K562 (cell line): ENCODE measurements at regions not wholly inside any gene's neighbourhood (a gene's known extent, or its start where the extent isn't known, plus 50 kb on each side); places are given as distances from the start of the nearest gene placed in this dataset.

ENCODE experiments used
- ATAC-seq: fragments of 200-7000 bp; cut with Tn5 transposase; 3 replicates; pipeline ENCODE4 v1.9.1; 2020; ENCODE audit warnings: moderate library complexity
- BruUV-seq: library from RNA; stranded (reverse); fragments of 400-500 nt; replicated peaks from 2 replicates; lab custom pipeline; 2021; lab: Mats Ljungman, UMichigan
- CTCF ChIA-PET: fragments of 300-600 bp; formaldehyde crosslinking; extraction: SDS; loops from one replicate; lab custom pipeline; 2021; ENCODE audit warnings: low intra/inter-chr PET ratio; lab: Yijun Ruan, JAX
- POLR2A ChIA-PET: fragments of 300-600, 350-650 bp; sonication (Branson Sonifier 250); formaldehyde crosslinking; extraction: SDS; loops from one replicate; lab custom pipeline; 2021; ENCODE audit warnings: antibody characterized with exemption, inconsistent platforms; lab: Yijun Ruan, JAX
- DNase-seq, 4 experiments: peaks; one replicate each; pipeline versions ENCODE4 v3.0.0 to v3.0.0-alpha.2; 2011 to 2018; ENCODE audit warnings: low spot score in 3 of 4, mixed read lengths in 3 of 4; ENCODE audit errors: extremely low read depth in 1 of 4
- FAIRE-seq: peaks from 2 replicates; lab custom pipeline; 2011; peaks lifted over from hg19 to GRCh38; lab: Jason Lieb, UNC
- H2AFZ ChIP-seq: 2 replicates; pipeline ENCODE4 v1.6.0; 2011; ENCODE audit warnings: low read depth, low read length, control low read depth, inconsistent platforms
- H3K27ac ChIP-seq: fragments of 200-600 bp; 3 replicates; pipeline ENCODE4 v1.8.0; 2011; ENCODE audit warnings: low read depth, mild to moderate bottlenecking, control low read depth, inconsistent platforms, low read length, moderate library complexity, mixed read lengths; ENCODE audit errors: extremely low read depth
- H3K27me3 ChIP-seq, 2 experiments: fragments of 300-600 bp in 1 of 2; 2 replicates in 1 of 2; 3 replicates in 1 of 2; pipeline versions ENCODE4 v1.6.0 to v1.8.0; 2011; ENCODE audit warnings: inconsistent platforms in 2 of 2, low read length in 2 of 2, mild to moderate bottlenecking in 1 of 2, mixed read lengths in 1 of 2, moderate library complexity in 1 of 2; ENCODE audit not compliant: control insufficient read depth in 2 of 2, insufficient read depth in 2 of 2
- H3K36me3 ChIP-seq: fragments of 300-600 bp; 3 replicates; pipeline ENCODE4 v1.8.0; 2011; ENCODE audit warnings: mild to moderate bottlenecking, low read length, inconsistent platforms; ENCODE audit not compliant: control insufficient read depth, insufficient read depth
- H3K4me1 ChIP-seq, 2 experiments: fragments of 200-600 bp in 1 of 2; replicated peaks in 1 of 2; 2 replicates in 1 of 2; 3 replicates in 1 of 2; pipeline versions ENCODE4 v1.5.1 to v1.8.0; 2011; ENCODE audit warnings: inconsistent platforms in 2 of 2, low read length in 2 of 2, mild to moderate bottlenecking in 1 of 2, mixed read lengths in 1 of 2, moderate library complexity in 1 of 2; ENCODE audit not compliant: control insufficient read depth in 2 of 2, insufficient read depth in 2 of 2
- H3K4me2 ChIP-seq: 2 replicates; pipeline ENCODE4 v1.6.1; 2011; ENCODE audit warnings: low read length, control low read depth, inconsistent platforms, mixed read lengths; ENCODE audit not compliant: insufficient read depth
- H3K4me3 ChIP-seq: fragments of 200-600 bp; sonication (generic), shearing (Covaris generic); 2 replicates; pipeline ENCODE4 v1.5.1; 2016; ENCODE audit warnings: control low read depth, inconsistent platforms
- H3K79me2 ChIP-seq: fragments of 200-600 bp; 3 replicates; pipeline ENCODE4 v1.8.0; 2011; ENCODE audit warnings: low read length, inconsistent platforms; ENCODE audit not compliant: control insufficient read depth, insufficient read depth
- H3K9ac ChIP-seq, 2 experiments: 2 replicates each; pipeline versions ENCODE4 v1.6.0 to v1.6.1; 2011; ENCODE audit warnings: low read depth in 2 of 2, low read length in 2 of 2, control low read depth in 1 of 2, inconsistent platforms in 1 of 2, mild to moderate bottlenecking in 1 of 2, mixed read lengths in 1 of 2; ENCODE audit not compliant: insufficient read depth in 1 of 2
- H3K9me1 ChIP-seq: one replicate; pipeline ENCODE4 v1.6.0; 2011; ENCODE audit warnings: inconsistent platforms, mild to moderate bottlenecking, low read length, moderate library complexity; ENCODE audit not compliant: control insufficient read depth, insufficient read depth
- H3K9me3 ChIP-seq: replicated peaks from 2 replicates; pipeline ENCODE4 v1.5.1; 2011; ENCODE audit warnings: low read depth, low read length, inconsistent platforms; ENCODE audit not compliant: control insufficient read depth, insufficient read depth
- H4K20me1 ChIP-seq: replicated peaks from 2 replicates; pipeline ENCODE4 v1.6.1; 2011; ENCODE audit warnings: low read length, inconsistent platforms, mixed read lengths; ENCODE audit not compliant: control insufficient read depth, insufficient read depth
- MYBL2 ChIP-seq, 2 experiments: fragments of 450-650 bp in 1 of 2; sonication (generic) in 1 of 2; formaldehyde crosslinking in 1 of 2; IDR thresholded peaks; 2 replicates each; pipeline versions ENCODE4 v1.6.1 to v1.8.1; 2017 to 2022; ENCODE audit warnings: borderline replicate concordance in 1 of 2, inconsistent platforms in 1 of 2, low read depth in 1 of 2, mild to moderate bottlenecking in 1 of 2, missing genetic modification reagents in 1 of 2, moderate library complexity in 1 of 2
- NFATC3 ChIP-seq: fragments of 450-650 bp; IDR thresholded peaks from 2 replicates; pipeline ENCODE4 v1.6.1; 2017; ENCODE audit warnings: mild to moderate bottlenecking
- SMAD1 ChIP-seq: fragments of 150-350 bp; IDR thresholded peaks from 2 replicates; pipeline ENCODE4 v1.6.1; 2014; ENCODE audit warnings: low read length, low read depth; ENCODE audit not compliant: partially characterized antibody
- ZBTB11 ChIP-seq, 3 experiments: fragments of 200-800 bp in 1 of 3; fragments of 250-450 bp in 1 of 3; fragments of 450-650 bp in 1 of 3; sonication (Bioruptor Pico) in 1 of 3; sonication (Bioruptor generic) in 1 of 3; formaldehyde crosslinking in 1 of 3; IDR thresholded peaks; 2 replicates each; pipeline versions ENCODE4 v1.6.1 to v1.8.0; 2016 to 2022; ENCODE audit warnings: mild to moderate bottlenecking in 2 of 3, missing genetic modification characterization in 2 of 3, missing compliant biosample characterization in 1 of 3, moderate library complexity in 1 of 3
- ZNF224 ChIP-seq: sonication (generic); formaldehyde crosslinking; IDR thresholded peaks from 2 replicates; pipeline ENCODE4 v1.8.0; 2022; ENCODE audit warnings: mild to moderate bottlenecking, missing genetic modification reagents
- WGBS: fragments of 100-300 bp; shearing (Covaris generic); methylation state at CpG from one replicate; pipeline ENCODE4 v1.1.6; 2016; ENCODE audit warnings: low coverage, mixed read lengths; ENCODE audit not compliant: insufficient coverage; ENCODE audit errors: missing lambda C conversion rate; 5-methylcytosine and 5-hydroxymethylcytosine counted together
- in situ Hi-C: fragments of 300-500 bp; cut with MboI; formaldehyde crosslinking; loops from 4 replicates; pipeline ENCODE4 v1.15.0; 2018; ENCODE audit warnings: inconsistent platforms, mixed read lengths
- intact Hi-C: fragments of 100-400 bp; cut with micrococcal nuclease; formaldehyde crosslinking; loops from 2 replicates; pipeline ENCODE4 v1.14.2; 2022
- TF ChIP-seq, protein P1 (sequence below): fragments of 450-650 bp; IDR thresholded peaks from 2 replicates; pipeline ENCODE4 v1.6.1; 2016; ENCODE audit warnings: low read depth

DNA sequence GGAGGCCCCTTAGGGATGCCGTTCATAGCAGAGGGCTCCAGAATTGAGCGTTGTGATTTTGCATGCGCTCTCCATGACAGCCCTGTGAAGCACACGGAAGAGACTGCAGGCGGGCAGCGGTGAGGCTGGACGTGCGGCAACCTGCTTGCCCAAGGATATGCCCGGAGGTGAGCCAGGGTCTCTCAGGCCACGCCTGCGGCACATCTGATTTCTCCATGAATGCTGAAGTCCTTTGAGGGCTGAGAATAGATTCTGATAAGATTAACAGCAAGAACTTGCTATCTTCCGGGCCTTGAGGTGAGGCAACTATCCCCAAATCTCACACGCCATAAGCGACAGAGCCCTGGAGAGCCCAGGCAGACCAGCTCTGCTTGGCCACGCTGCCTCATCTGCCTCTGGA is 55.6 kb upstream of the LAMA1 start (continued):
- TF ChIP-seq ZBTB11 (CRISPR knock-in tag; IDR thresholded peaks at IDR 0.05) (no peak), ZNF224 (no peak), NFATC3 (no peak)
- TF ChIP-seq, all 486 proteins: peak for 0

DNA sequence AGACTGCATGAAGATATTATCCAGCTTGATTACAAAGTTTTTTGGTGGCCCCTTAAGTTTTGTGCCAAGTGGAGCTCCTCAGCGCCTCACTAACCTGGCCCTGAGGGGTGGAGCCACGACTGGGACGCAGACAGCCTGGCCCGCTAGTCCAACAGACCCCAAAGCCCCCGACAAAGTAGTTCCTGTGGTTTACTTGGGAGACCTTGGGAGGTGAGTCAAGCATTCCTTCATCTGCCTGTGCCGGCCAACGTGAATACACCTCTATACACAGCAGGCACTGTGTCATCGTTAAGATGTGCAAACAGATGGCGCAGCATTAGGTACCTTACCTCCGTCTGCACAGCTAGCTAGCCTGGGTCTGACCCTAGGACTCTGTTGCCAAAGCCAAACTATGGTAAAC is 55.0 kb upstream of the LAMA1 start:
- no peaks in the 10 kb centered on the region for H3K9me3 ChIP-seq
- TF ChIP-seq, protein P1, sequence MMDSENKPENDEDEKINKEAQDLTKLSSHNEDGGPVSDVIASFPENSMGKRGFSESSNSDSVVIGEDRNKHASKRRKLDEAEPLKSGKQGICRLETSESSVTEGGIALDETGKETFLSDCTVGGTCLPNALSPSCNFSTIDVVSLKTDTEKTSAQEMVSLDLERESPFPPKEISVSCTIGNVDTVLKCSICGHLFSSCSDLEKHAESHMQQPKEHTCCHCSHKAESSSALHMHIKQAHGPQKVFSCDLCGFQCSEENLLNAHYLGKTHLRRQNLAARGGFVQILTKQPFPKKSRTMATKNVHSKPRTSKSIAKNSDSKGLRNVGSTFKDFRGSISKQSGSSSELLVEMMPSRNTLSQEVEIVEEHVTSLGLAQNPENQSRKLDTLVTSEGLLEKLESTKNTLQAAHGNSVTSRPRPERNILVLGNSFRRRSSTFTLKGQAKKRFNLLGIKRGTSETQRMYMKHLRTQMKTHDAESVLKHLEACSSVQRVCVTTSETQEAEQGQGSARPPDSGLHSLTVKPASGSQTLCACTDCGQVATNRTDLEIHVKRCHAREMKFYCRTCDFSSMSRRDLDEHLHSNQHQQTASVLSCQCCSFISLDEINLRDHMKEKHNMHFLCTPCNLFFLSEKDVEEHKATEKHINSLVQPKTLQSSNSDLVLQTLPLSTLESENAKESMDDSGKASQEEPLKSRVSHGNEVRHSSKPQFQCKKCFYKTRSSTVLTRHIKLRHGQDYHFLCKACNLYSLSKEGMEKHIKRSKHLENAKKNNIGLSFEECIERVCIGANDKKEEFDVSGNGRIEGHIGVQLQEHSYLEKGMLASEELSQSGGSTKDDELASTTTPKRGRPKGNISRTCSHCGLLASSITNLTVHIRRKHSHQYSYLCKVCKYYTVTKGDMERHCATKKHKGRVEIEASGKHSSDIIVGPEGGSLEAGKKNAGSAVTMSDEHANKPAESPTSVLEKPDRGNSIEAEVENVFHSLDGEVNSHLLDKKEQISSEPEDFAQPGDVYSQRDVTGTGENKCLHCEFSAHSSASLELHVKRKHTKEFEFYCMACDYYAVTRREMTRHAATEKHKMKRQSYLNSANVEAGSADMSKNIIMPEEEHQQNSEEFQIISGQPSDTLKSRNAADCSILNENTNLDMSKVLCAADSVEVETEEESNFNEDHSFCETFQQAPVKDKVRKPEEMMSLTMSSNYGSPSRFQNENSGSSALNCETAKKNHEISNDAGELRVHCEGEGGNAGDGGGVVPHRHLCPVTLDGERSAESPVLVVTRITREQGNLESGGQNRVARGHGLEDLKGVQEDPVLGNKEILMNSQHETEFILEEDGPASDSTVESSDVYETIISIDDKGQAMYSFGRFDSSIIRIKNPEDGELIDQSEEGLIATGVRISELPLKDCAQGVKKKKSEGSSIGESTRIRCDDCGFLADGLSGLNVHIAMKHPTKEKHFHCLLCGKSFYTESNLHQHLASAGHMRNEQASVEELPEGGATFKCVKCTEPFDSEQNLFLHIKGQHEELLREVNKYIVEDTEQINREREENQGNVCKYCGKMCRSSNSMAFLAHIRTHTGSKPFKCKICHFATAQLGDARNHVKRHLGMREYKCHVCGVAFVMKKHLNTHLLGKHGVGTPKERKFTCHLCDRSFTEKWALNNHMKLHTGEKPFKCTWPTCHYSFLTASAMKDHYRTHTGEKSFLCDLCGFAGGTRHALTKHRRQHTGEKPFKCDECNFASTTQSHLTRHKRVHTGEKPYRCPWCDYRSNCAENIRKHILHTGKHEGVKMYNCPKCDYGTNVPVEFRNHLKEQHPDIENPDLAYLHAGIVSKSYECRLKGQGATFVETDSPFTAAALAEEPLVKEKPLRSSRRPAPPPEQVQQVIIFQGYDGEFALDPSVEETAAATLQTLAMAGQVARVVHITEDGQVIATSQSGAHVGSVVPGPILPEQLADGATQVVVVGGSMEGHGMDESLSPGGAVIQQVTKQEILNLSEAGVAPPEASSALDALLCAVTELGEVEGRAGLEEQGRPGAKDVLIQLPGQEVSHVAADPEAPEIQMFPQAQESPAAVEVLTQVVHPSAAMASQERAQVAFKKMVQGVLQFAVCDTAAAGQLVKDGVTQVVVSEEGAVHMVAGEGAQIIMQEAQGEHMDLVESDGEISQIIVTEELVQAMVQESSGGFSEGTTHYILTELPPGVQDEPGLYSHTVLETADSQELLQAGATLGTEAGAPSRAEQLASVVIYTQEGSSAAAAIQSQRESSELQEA = no peak
- TF ChIP-seq SMAD1 = no peak
- TF ChIP-seq MYBL2 (IDR thresholded peaks at IDR 0.05; ENCODE audit: low read depth) = no peak
- TF ChIP-seq MYBL2 (CRISPR knock-in tag; IDR thresholded peaks at IDR 0.05; ENCODE audit: borderline replicate concordance) = no peak
- H3K79me2 ChIP-seq = no peaks in the 10 kb centered on the region
- H4K20me1 ChIP-seq = no peaks in the 10 kb centered on the region
- POLR2A ChIA-PET = no interaction called here
- CTCF ChIA-PET = no interaction called here
- H3K9me1 ChIP-seq = peaks cover 3% of the 10 kb centered on the region
- in situ Hi-C loops (loop anchor here (10.0 kb wide), 1 partner anchor 248 kb away; no protein-coding TSS in a partner anchor), intact Hi-C loops (no loop called here)
- H3K9ac ChIP-seq = no peak overlapping the region
- H3K27ac ChIP-seq = no peak overlapping the region
- ATAC-seq (no peak), DNase-seq (no peak), FAIRE-seq (no peak)
- no TSS peak for BruUV-seq
- WGBS = 0% methylated on average over 10 of the region's 10 CpGs
- no peaks in the 10 kb centered on the region for H3K36me3 ChIP-seq
- H3K4me3 ChIP-seq = no peak overlapping the region
- H3K4me1 ChIP-seq = no peaks in the 10 kb centered on the region
- peaks cover 10 to 31% of the 10 kb centered on the region in 2 experiments; a peak in 3 of 5 replicates for H3K27me3 ChIP-seq
- H3K4me2 ChIP-seq = no peak overlapping the region
- H2AFZ ChIP-seq = no peak overlapping the region
